ENCODE measurements at regions not wholly inside any gene's neighbourhood (a gene's known extent, or its start where the extent isn't known, plus 50 kb on each side); places are given as distances from the start of the nearest gene placed in this dataset.

- no peak for TF ChIP-seq CTCF (IDR thresholded peaks at IDR 0.05)
- no peak for TF ChIP-seq POLR2AphosphoS5 (IDR thresholded peaks at IDR 0.05)
Measured at GRCh38 chr1:81560629-81561028, 240.1 kb upstream of the ADGRL2 start.

Data from breast epithelium (tissue), 3 donors.